WERI-Rb-1 (cell line): ENCODE measurements at regions not wholly inside any gene's neighbourhood (a gene's known extent, or its start where the extent isn't known, plus 50 kb on each side); places are given as distances from the start of the nearest gene placed in this dataset.

Experiments used
- DNase-seq: peaks from one replicate; pipeline ENCODE4 v3.0.0-alpha.2; 2020
- H3K27ac ChIP-seq: fragments of 250-450 bp; sonication (Bioruptor Pico); 2 replicates; pipeline ENCODE4 v1.5.1; 2020; ENCODE audit warnings: mild to moderate bottlenecking, moderate library complexity
- H3K27me3 ChIP-seq: fragments of 250-450 bp; sonication (Bioruptor Pico); 2 replicates; pipeline ENCODE4 v1.5.1; 2021; ENCODE audit warnings: mild to moderate bottlenecking, low read depth, moderate library complexity; ENCODE audit not compliant: insufficient read depth, severe bottlenecking
- H3K36me3 ChIP-seq: fragments of 250-450 bp; sonication (Bioruptor Pico); 2 replicates; pipeline ENCODE4 v1.5.1; 2020; ENCODE audit warnings: mild to moderate bottlenecking, moderate library complexity
- H3K4me3 ChIP-seq: 2 replicates; pipeline ENCODE4 v1.5.1; 2011; ENCODE audit warnings: low read depth, mild to moderate bottlenecking, control low read depth, low read length
- H3K9me3 ChIP-seq: fragments of 250-450 bp; sonication (Bioruptor Pico); 2 replicates; pipeline ENCODE4 v1.5.1; 2021; ENCODE audit warnings: mild to moderate bottlenecking, moderate library complexity; ENCODE audit not compliant: severe bottlenecking
- TF ChIP-seq, protein P1 (sequence below): IDR thresholded peaks from 2 replicates; pipeline ENCODE4 v1.5.1; 2011; ENCODE audit warnings: low read depth, mild to moderate bottlenecking, control low read depth, inconsistent platforms, low read length

DNA sequence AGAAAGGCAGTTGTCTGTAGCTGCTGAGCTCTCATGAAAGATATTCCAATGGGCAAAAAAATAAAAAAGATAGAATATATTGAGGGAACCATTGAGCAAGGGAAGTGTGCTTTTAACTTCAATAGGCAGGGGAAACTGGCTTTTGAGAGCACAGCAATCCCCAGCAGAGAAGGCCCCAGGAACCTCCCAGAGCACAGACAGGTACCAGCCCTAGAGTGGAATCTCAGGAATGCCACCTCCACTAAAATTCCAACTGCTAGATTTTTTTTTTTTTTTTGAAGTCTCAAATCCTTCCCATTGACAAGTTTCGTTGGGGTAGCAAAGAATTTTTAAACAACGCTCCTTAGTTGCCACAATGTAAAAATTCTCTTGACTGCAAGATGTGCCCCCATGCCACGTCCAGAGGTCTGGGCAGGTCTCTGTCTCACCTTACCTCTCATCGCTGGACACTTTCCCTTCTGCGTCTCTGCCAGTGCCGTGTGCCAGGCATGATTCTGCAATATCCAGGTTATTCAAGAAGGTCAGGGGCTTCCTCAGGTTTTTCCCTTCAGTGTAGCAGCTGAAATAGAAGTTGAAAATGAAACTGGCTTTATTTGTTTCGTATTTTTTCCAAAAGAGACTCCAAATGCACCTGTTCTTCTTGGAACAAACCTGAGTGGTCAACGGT lies 64.2 kb upstream of the IRX1 start:
- DNase-seq: no peak
- Histone ChIP-seq H3K27ac (no peak overlapping the region), H3K36me3 (no peaks in the 10 kb centered on the region), H3K4me3 (no peak overlapping the region), H3K9me3 (peaks cover 18% of the 10 kb centered on the region), H3K27me3 (peaks cover 93% of the 10 kb centered on the region)
- TF ChIP-seq, protein P1, sequence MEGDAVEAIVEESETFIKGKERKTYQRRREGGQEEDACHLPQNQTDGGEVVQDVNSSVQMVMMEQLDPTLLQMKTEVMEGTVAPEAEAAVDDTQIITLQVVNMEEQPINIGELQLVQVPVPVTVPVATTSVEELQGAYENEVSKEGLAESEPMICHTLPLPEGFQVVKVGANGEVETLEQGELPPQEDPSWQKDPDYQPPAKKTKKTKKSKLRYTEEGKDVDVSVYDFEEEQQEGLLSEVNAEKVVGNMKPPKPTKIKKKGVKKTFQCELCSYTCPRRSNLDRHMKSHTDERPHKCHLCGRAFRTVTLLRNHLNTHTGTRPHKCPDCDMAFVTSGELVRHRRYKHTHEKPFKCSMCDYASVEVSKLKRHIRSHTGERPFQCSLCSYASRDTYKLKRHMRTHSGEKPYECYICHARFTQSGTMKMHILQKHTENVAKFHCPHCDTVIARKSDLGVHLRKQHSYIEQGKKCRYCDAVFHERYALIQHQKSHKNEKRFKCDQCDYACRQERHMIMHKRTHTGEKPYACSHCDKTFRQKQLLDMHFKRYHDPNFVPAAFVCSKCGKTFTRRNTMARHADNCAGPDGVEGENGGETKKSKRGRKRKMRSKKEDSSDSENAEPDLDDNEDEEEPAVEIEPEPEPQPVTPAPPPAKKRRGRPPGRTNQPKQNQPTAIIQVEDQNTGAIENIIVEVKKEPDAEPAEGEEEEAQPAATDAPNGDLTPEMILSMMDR: no peak

DNA sequence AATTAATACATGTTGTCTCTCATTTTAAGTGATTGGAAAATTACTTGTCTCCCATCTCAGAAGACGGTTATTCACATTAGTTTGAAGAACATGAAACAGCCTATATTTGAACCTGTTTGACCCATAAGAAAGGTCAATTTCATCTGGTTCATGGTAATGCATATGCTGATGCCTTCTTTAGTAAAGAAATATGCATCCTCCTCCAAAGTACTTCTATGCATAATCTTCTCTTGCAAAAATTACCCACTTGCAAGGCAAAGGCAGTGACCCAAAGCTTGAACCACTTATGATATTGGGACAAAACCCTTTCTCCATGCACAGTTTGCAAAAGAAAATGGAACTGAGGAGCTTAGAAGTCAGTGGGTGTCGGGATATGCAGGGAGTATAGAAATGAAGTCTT lies 65.4 kb upstream of the IRX1 start:
- no peak overlapping the region for H3K27ac ChIP-seq
- H3K4me3 ChIP-seq: no peak overlapping the region
- peaks cover 93% of the 10 kb centered on the region for H3K27me3 ChIP-seq
- no peak for DNase-seq
- peaks cover 9% of the 10 kb centered on the region for H3K9me3 ChIP-seq
- H3K36me3 ChIP-seq: no peaks in the 10 kb centered on the region
- TF ChIP-seq, protein P1: no peak

DNA sequence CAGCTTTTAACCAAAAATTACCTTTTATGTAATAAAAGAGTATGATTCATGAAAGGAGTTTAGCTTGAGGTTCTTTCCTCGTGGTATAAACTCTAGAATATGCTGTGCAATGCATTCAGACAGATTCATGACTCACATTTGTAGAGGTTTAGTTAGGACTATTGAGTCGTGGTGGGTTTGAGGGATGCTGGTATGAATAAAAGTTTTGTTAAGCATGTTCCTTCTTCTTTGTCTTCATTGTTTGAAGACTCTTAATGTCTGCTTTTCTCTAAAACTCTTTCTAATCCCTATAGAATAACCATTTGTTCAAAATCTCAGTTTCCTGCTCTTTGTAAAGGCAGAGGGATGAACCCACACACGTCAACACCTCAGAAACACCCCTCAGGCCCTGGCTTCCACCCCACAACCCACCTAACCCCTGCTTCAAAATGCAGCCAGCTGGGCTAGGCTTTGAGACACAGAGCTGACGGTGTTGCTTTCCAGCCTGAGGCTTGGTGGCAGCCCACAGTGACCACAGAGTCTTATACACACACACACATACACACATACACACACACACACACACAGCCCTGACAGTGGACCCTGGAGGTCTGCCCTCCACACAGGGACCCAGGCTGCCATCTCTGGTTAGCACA lies 69.0 kb upstream of the IRX1 start:
- no peak for DNase-seq
- Histone ChIP-seq H3K36me3 (no peaks in the 10 kb centered on the region), H3K27ac (no peak overlapping the region), H3K27me3 (peaks cover 95% of the 10 kb centered on the region), H3K4me3 (no peak overlapping the region), H3K9me3 (peaks cover 8% of the 10 kb centered on the region)
- TF ChIP-seq, protein P1: no peak

DNA sequence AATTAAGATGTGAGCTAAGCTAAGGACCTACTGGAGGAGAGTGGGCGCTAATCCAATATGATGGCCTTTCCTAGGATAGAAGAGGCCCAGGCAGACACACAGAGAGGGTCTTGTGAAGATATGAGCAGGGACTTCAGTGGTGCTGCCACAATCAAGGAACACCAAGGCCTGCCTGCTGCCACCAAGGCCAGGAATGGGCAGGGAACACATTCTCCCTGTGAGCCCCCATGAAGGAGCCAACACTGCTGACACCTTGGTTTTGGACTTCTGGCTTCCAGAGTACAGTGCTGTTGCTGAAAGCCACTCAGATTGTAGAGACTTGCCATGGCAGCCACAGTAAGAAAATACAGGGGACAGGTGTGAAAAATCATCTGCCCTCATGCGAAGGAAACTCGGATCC lies 73.1 kb upstream of the IRX1 start:
- peaks cover 98% of the 10 kb centered on the region for H3K27me3 ChIP-seq
- no peak for DNase-seq
- no peak overlapping the region for H3K4me3 ChIP-seq
- no peaks in the 10 kb centered on the region for H3K36me3 ChIP-seq
- H3K27ac ChIP-seq: no peak overlapping the region
- peaks cover 8% of the 10 kb centered on the region for H3K9me3 ChIP-seq
- TF ChIP-seq, protein P1: no peak

DNA sequence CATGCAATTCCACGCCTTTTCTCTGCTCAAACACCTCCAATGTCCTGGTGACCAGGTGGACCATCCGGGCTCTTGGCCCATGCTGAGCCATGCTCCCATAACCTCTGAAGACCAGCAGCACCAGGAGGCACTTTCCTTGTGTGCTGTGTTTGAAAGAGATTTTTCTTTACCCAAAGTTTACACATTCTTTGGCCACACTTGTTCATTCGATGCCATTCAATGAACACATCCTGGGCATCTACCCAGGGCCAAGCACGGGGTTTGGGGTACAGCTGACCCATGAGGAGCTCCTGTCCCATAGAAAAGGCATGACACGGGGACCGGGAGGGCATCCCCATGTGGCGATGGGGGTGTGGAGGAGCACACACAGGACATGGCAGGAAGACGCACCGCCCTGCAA lies 77.1 kb upstream of the IRX1 start:
- Histone ChIP-seq H3K9me3 (peaks cover 3% of the 10 kb centered on the region), H3K27me3 (peaks cover 100% of the 10 kb centered on the region), H3K36me3 (no peaks in the 10 kb centered on the region), H3K4me3 (no peak overlapping the region), H3K27ac (no peak overlapping the region)
- no peak for DNase-seq
- TF ChIP-seq, protein P1: no peak
